ENCODE measurements at regions not wholly inside any gene's neighbourhood (a gene's known extent, or its start where the extent isn't known, plus 50 kb on each side); places are given as distances from the start of the nearest gene placed in this dataset.
"Not testable (repeated sequence)": the region's sequence is repeated elsewhere in the genome, so short reads cannot be mapped to it uniquely, and the experiment has no call there.

GRCh38 chr10:30730306-30730705 is 100.8 kb upstream of the LYZL2 start:
- DNase-seq = no peak

DNA sequence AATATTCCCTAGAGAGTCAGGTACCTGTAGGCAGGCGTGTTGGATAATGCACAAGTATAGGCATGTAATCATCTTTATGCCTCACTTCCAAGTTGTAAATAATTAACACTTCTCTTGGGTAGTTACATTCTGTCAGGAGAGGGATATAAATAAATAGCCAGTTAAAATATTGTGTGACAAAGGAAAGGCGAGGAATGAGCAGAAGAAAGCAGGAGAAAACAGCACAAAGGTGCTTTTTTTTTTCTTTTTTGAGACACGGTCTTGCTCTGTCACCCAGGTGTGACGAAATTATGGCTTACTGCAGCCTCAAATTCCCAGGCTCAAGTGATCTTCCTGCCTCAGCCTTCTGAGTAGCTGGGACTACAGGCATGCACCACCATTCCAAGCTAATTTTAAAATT is 99.2 kb upstream of the LYZL2 start:
- no peak for DNase-seq

GRCh38 chr10:30728127-30728526 is 98.6 kb upstream of the LYZL2 start:
- DNase-seq = no peak

DNA sequence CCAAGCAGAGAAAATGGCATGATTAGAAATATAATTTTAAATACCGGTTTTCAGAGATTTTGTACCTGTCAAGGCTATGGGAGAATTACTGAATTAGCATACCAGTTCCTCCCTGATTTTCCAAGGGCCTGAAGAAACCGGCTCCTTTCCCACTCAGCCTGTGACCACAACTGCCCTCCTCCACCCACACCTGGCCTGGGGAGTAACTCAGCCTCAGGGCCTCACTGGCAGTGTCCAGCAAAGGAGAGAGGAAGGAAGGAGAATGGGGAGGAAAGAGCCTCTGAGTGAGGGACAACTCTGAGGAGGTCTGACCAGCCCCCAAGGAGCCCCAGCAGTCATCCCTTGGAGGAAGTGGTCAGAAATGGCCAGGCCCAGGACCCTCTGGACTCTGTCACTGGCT is 98.0 kb upstream of the LYZL2 start:
- DNase-seq = no peak

DNA sequence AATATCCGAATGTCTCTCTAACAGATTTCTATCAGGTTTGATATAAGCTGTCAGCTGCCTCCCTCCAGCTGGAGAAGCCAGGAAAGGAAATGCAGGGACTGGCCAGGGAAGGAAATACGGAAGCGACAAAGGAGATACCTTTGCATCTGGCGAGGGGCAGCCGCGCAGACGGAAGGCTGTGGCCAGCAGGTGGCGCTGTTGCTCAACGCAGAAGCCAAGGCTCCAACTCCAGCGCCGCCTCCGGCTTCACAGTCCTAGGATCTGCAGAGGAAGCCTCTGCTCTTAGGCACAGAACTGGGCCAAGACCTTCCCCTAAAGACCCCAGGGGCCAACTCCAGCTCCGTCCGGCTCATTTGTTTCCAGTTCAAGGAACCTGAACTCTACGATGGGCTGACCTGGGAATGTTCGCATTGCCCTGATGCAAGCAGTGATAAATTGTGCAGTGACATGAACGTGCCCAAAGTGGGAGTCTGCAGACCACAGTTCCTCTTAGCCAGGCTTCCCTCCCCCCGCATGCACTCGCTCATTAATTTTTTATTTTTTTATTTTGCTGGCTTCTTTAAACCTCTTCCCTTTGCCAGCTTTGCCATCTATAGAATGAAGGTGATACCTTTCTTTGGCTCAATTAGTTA is 97.3 kb upstream of the LYZL2 start:
- peak; percentile 94 for DNase-seq

- DNase-seq = peak; percentile 52
Observed at GRCh38 chr10:30725661-30726060, 96.1 kb upstream of the LYZL2 start.

- no peak for DNase-seq
Observed at GRCh38 chr10:30724296-30724695, 94.7 kb upstream of the LYZL2 start.

DNA sequence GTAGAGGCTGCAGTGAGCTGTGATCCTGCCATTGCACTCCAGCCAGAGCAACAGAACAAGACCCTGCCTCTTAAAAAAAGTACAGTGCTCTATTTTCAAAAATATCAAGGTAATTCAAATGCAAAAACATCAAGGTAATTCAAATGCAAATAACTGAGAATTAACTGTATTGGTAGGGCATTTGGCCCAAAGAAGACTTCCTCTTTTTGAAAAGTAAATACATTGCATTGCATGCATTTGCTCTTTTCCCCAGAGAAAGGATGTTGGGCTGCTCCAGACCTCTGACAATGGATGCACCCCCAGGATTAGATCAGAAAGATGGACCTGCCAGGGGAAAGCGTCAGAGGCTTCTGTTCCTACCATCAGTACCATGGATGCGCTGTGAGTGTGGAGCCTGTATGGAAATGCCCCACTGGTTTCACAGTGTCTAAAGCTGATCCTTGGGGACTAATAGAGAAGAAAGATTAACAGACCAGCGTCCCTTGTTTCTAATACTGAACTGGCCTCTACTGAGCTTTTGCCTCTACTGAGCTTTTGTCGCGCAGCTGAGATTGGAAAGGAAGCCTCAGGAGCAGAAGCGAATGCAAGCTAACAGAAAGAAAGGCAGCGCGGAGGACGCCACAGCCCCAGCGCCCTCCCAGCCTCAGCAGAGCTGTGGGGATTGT is 93.5 kb upstream of the LYZL2 start:
- DNase-seq = peak; percentile 40

GRCh38 chr10:30719832-30720231 is 90.3 kb upstream of the LYZL2 start:
- peak; percentile 43 for DNase-seq

DNA sequence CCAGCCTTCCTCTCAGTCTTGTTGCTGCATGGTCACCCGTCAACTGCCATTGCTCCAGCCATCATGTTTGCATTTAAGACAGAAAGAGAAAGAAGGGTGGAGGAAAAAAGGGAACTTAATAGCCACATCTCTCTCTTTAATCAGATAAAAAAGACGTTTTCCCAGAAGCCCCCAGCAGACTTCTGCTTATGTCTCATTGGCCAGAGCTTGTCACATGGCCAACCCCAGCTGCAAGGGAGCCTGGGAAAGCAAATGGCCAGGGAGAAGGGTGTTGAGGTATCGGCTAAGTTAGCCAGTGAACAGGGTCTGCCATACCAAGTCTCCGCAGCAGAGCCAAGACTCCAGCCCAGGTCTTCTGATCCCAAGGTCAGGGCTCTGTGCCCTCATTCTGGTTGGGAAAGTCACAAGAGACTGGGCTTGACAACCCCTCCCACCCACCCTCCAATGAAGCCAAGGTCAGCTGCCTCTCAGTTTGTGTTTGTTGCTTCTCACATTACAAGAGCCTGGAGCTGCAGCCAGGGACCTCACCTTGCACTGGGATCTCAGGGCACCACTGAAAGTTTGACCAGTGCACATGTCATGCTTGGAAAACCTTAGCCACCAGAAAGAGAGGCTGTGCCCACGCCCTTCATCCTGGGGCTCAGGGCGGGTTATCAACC is 80.3 kb upstream of the LYZL2 start:
- peak; percentile 48 for DNase-seq

- DNase-seq = peak; percentile 46
Observed at GRCh38 chr10:30709229-30709628, 79.7 kb upstream of the LYZL2 start.

DNA sequence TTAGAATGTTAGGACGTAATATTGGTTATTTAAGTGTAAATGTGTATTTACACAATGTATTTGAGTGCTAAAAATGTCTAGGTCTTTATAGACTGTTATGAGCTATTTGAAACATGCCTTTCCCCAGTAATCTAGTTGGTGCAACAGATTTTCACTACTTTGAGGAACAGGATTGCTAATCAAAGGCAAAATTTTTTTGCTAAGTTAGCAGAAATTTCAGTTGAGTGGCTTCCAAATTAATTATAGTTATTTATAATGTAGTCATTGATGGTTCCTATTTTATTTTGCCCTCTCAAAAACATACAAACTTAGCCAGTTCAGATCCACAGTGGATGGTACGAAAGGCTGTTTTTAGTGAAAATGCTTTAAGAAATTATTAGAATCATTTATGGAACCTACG is 78.7 kb upstream of the LYZL2 start:
- no peak for DNase-seq

GRCh38 chr10:30706189-30706588 is 76.6 kb upstream of the LYZL2 start:
- not testable (repeated sequence) for DNase-seq

DNA sequence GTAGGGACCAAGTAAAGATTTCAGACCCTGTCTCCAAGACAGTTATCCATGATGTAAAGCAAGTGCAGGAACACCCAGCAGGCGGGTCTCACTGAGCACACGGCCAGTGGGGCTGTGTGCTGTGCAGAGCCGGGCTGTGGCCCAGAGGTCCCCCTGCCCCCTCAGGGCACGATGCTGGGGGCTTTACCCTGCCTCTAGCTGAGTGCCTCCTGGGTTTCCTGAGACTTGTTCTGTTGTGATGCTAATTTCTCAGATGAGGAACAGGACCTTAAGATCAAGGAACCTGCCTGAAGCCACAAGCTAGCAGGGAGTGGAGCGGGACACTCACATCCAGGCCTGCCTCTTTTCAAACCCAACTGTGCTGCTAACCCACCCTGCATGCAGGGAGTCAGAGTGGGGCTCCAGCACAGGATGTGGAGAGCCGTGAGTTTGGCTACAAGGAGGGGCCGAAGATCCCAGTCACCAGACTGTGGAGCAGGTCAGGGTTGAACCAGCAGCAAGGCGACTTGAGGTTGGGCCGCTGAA is 76.1 kb upstream of the LYZL2 start:
- peak; percentile 77 for DNase-seq

DNA sequence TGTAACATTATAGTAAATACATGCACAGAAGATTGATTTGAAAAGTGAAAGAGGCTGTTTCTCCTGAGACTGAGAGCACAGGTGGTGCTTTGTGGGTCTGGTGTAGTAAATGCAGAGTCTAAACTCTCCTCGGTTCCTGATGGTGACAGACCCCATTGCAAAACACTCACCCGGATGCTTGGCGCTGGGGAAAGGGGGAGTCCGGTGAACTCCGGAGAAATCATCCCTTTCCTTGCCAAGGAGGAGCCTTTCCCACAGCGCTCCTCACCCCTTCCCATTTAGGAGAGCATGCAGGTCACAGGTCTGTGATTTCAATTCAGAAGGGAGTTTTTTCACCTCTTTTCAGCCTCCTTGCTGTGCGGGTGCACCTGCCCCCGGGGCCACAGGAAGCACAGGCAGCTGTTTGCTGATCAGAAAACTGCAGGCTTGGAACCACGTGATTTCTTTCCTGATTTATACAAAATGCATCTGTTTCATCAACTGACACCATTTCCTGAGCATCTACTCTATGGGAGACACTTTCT is 75.6 kb upstream of the LYZL2 start:
- DNase-seq = peak; percentile 79

DNA sequence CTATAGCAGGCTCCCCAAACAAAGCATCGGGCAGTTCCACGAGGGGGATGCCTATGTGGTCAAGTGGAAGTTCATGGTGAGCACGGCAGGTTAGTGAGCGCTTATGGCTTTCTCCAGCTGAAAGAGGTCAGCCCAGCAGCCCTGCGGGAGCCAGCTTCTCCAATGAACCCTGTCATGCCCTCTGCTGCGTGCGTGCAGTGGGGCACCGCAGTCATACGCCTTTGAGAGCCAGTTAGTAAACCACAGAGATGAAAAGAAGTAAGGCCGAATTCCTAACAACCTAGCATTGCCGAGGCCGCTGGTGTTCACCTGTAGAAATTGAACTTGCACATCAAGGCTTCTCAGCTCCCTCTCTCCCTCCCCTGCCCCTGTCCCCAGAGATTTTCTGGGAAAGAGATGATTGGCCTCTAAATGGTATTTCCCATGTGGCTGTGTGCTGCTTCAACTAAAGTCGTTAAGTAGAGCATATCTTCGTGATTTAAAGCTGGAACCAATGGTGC is 75.1 kb upstream of the LYZL2 start:
- peak; percentile 79 for DNase-seq

- DNase-seq = no peak
Observed at GRCh38 chr10:30704026-30704600, 74.6 kb upstream of the LYZL2 start.

DNA sequence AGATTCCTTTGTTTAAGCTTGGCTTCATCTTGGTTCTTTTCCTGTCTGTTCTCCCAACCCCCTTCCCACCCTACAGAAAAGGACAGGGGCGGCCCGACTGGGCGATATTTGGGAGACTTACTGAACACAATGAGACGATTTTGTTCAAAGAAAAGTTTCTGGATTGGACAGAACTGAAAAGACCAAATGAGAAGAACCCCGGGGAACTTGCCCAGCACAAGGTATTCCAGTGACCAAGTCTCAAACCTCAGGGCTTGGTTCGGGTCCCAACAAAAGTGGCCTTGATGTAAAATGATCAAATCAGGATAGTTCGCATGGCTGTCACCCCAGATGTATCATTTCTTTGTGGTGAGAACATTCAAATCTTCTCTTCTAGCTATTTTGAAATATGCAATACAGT is 73.9 kb upstream of the LYZL2 start:
- peak; percentile 56 for DNase-seq

DNA sequence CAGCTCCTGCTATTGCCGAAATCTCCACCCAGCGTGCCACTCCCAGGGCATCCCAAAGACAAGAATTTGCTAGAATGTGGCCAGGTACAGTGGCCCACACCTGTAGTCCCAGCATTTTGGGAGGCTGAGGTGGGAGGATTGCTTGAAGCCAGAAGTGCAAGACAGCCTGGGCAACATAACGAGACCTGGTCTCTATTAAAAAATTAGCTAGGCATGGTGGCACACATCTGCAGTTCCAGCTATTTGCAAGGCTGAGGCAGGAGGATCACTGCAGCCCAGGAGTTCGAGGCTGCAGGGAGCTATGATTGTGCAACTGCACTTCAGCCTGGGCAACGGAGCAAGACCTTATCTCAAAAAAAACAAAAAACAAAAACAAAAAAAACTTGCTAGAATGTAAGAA is 73.3 kb upstream of the LYZL2 start:
- peak; percentile 56 for DNase-seq

DNA sequence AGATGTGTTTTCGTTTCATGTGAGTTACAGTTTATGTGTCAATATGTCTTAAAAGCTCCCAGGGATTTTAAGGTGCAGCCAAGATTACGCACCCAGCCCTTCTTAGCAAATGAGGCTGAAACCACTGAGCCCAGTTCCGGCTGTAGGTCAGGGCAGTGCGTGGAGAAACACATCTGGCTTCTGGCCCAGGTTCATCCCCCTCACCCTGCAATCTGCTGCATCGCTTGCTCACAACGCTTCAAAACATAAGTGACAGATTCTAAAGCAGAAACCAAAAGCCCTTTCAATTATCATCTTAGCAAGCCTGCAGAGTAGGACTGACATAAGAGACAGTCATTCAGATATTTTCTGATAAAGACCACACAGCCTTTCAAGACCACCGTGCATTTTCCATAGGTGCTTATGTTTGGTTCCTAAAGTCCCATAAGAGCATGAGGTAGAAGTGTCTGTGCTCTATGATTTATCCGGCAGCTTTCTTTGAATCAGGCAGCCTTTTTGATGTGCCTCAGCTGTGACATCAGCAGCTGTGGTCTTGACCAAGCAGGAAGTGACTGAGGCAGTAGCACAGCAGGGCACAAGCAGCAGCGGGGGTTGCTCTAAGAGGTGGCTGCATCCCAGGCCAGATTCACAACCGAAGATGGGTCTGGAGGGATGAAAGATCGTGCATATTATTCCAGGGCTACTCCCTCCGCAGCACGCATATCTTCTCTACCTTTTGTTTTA is 72.1 kb upstream of the LYZL2 start:
- DNase-seq = peak; percentile 83

GRCh38 chr10:30697806-30698205 is 68.3 kb upstream of the LYZL2 start:
- DNase-seq = peak; percentile 57

DNA sequence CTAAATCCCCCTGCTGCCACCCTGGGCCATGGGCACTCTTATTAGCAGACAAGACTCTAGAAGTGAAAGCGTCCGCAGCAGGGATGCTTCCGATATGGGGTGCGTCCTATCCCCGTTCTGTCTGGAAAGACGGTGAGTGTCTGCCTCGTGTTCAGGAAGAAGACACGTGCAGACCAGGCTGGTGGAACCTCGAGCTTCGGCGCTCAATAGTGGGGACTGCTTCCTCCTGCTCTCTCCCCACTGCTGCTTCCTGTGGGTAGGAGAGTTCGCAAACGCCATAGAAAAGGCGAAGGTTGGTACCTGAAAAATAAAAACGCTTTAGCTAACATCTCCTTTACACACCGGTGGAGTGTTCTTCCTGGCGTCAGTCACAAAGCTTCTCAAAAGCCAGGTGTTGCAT is 67.7 kb upstream of the LYZL2 start:
- peak; percentile 62 for DNase-seq
